Loucy (cell line): ENCODE measurements at regions not wholly inside any gene's neighbourhood (a gene's known extent, or its start where the extent isn't known, plus 50 kb on each side); places are given as distances from the start of the nearest gene placed in this dataset.

Experiments used
- H2AFZ ChIP-seq: fragments of 200-600 bp; sonication (generic); 2 replicates; pipeline ENCODE4 v1.6.0; 2016; ENCODE audit warnings: antibody characterized with exemption, mild to moderate bottlenecking, low read length, moderate library complexity
- H3F3A ChIP-seq: fragments of 200-600 bp; 2 replicates; pipeline ENCODE4 v1.6.0; 2016; ENCODE audit warnings: antibody characterized with exemption, low read depth, mild to moderate bottlenecking
- H3K27me3 ChIP-seq: fragments of 200-600 bp; sonication (generic); 2 replicates; pipeline ENCODE4 v1.6.1; 2014; ENCODE audit warnings: low read length, mild to moderate bottlenecking; ENCODE audit not compliant: insufficient read depth, poor library complexity, severe bottlenecking
- H3K36me3 ChIP-seq: fragments of 200-600 bp; sonication (generic); 2 replicates; pipeline ENCODE4 v1.6.1; 2016; ENCODE audit warnings: low read length; ENCODE audit not compliant: insufficient read depth
- H3K4me1 ChIP-seq: fragments of 200-600 bp; sonication (generic); 2 replicates; pipeline ENCODE4 v1.5.1; 2014; ENCODE audit warnings: low read length, mild to moderate bottlenecking; ENCODE audit not compliant: insufficient read depth, poor library complexity, severe bottlenecking
- H3K4me2 ChIP-seq: fragments of 200-600 bp; sonication (generic); 2 replicates; pipeline ENCODE4 v1.6.0; 2014; ENCODE audit warnings: antibody characterized with exemption, low read length, low read depth, mild to moderate bottlenecking; ENCODE audit not compliant: poor library complexity, severe bottlenecking
- H3K4me3 ChIP-seq: fragments of 200-600 bp; sonication (generic); 2 replicates; pipeline ENCODE4 v1.5.1; 2014; ENCODE audit warnings: low read length, mild to moderate bottlenecking, mixed read lengths; ENCODE audit not compliant: poor library complexity, severe bottlenecking
- H3K79me2 ChIP-seq: fragments of 200-600 bp; sonication (generic); 2 replicates; pipeline ENCODE4 v1.6.1; 2014; ENCODE audit warnings: low read length; ENCODE audit not compliant: insufficient read depth
- H3K9ac ChIP-seq: fragments of 200-600 bp; sonication (generic); 2 replicates; pipeline ENCODE4 v1.6.0; 2014; ENCODE audit warnings: mild to moderate bottlenecking, low read depth, low read length, moderate library complexity; ENCODE audit not compliant: poor library complexity, severe bottlenecking
- H3K9me2 ChIP-seq: fragments of 200-600 bp; sonication (generic); replicated peaks from 2 replicates; pipeline ENCODE4 v1.6.1; 2016; ENCODE audit warnings: low read depth, low read length, mixed read lengths
- H3K9me3 ChIP-seq: fragments of 200-600 bp; sonication (generic); 2 replicates; pipeline ENCODE4 v1.6.1; 2014; ENCODE audit warnings: mild to moderate bottlenecking, antibody characterized with exemption, low read length, low read depth; ENCODE audit not compliant: insufficient read depth
- H4K20me1 ChIP-seq: fragments of 200-600 bp; sonication (generic); 2 replicates; pipeline ENCODE4 v1.6.0; 2014; ENCODE audit warnings: antibody characterized with exemption, low read length, mild to moderate bottlenecking; ENCODE audit not compliant: insufficient read depth, poor library complexity, severe bottlenecking
- EZH2phosphoT487 ChIP-seq: fragments of 200-600 bp; IDR thresholded peaks from 2 replicates; pipeline ENCODE4 v1.6.1; 2018; ENCODE audit warnings: antibody characterized with exemption, mild to moderate bottlenecking, moderate library complexity, borderline replicate concordance
- TF ChIP-seq, protein P1 (sequence below): fragments of 200-600 bp; sonication (generic); conservative IDR thresholded peaks from 2 replicates; pipeline ENCODE4 v1.5.1; 2014; ENCODE audit warnings: mild to moderate bottlenecking, antibody characterized with exemption, low read length

DNA sequence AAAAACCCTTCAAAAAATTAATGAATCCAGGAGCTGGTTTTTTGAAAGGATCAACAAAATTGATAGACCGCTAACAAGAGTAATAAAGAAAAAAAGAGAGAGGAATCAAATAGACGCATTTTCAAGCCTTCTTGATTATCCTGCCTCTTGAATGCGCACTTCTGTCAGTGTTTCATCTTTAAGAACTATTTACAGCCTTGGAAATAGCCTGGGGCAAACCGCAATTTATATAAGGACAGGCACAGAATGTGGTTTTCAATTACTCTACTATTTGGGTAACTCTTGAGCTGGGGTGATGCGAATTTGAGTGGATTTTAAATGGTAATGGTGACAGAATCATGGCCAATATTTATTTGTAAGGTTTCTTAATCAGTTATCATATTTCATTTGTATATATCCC, 179.1 kb upstream of the OTX2 start:
- Histone ChIP-seq H4K20me1 (no peaks in the 10 kb centered on the region), H2AFZ (no peak overlapping the region), H3K4me2 (no peak overlapping the region), H3K27me3 (no peaks in the 10 kb centered on the region), H3K9ac (no peak overlapping the region), H3F3A (no peaks in the 10 kb centered on the region), H3K4me1 (no peaks in the 10 kb centered on the region), H3K36me3 (no peaks in the 10 kb centered on the region), H3K4me3 (no peak overlapping the region), H3K9me3 (0 out of 2 replicates have a peak, but pooled peaks cover 4% of the 10 kb centered on the region), H3K9me2 (no peaks in the 10 kb centered on the region), H3K79me2 (no peaks in the 10 kb centered on the region)
- TF ChIP-seq, protein P1, sequence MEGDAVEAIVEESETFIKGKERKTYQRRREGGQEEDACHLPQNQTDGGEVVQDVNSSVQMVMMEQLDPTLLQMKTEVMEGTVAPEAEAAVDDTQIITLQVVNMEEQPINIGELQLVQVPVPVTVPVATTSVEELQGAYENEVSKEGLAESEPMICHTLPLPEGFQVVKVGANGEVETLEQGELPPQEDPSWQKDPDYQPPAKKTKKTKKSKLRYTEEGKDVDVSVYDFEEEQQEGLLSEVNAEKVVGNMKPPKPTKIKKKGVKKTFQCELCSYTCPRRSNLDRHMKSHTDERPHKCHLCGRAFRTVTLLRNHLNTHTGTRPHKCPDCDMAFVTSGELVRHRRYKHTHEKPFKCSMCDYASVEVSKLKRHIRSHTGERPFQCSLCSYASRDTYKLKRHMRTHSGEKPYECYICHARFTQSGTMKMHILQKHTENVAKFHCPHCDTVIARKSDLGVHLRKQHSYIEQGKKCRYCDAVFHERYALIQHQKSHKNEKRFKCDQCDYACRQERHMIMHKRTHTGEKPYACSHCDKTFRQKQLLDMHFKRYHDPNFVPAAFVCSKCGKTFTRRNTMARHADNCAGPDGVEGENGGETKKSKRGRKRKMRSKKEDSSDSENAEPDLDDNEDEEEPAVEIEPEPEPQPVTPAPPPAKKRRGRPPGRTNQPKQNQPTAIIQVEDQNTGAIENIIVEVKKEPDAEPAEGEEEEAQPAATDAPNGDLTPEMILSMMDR: no peak
- no peak for TF ChIP-seq EZH2phosphoT487

DNA sequence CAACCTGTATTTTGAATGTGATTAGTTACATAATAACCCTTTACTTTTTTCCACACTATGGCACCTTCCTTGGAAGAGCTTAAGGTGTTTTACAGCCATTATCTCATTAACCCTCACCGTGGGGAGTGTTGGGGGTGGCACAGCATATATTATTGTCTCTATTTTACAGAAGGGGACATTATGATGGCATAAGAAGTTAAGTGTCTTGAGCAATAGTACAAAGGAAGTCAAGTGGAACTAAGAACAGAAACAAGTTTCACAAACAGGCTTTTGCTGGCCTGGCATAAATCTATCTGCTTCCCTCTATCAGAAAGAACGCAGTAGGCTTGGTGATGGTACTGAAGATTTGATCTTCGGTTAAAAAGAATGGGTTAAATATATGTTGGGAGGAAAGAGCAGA, 169.7 kb upstream of the OTX2 start:
- H3K9me2 ChIP-seq: no peaks in the 10 kb centered on the region; the same call in 1 of the 2 replicates
- no peaks in the 10 kb centered on the region for H3F3A ChIP-seq
- no peak overlapping the region for H3K4me3 ChIP-seq
- no peaks in the 10 kb centered on the region for H3K79me2 ChIP-seq
- H3K36me3 ChIP-seq: no peaks in the 10 kb centered on the region
- H3K4me1 ChIP-seq: no peaks in the 10 kb centered on the region
- H4K20me1 ChIP-seq: no peaks in the 10 kb centered on the region
- TF ChIP-seq, protein P1: no peak
- no peak for TF ChIP-seq EZH2phosphoT487
- H3K9ac ChIP-seq: no peak overlapping the region
- no peaks in the 10 kb centered on the region for H3K9me3 ChIP-seq
- H3K4me2 ChIP-seq: no peak overlapping the region
- H2AFZ ChIP-seq: no peak overlapping the region
- no peaks in the 10 kb centered on the region for H3K27me3 ChIP-seq

DNA sequence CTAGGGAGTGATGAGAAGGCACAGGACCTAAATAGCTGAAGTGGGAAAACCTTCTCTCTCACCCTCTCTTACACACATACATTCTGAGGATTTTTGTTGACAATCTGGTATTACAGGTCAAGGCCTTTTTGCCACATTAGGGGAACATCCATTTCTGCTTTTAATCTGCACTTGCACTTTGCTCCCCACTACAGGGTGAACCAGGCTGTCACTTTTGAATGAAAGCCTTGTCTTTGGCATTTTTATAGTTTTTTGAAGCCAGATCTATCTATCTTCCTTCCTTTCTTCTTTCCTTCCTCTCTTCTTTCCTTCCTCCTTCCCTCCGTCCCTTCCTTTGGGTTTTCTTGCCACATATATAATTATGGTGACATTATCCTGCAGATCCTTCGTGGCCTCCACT, 165.9 kb upstream of the OTX2 start:
- no peaks in the 10 kb centered on the region for H3F3A ChIP-seq
- no peak overlapping the region for H3K4me2 ChIP-seq
- H3K27me3 ChIP-seq: no peaks in the 10 kb centered on the region
- no peaks in the 10 kb centered on the region; the same call in 1 of the 2 replicates for H3K9me2 ChIP-seq
- no peak overlapping the region for H2AFZ ChIP-seq
- no peak overlapping the region for H3K9ac ChIP-seq
- no peak overlapping the region for H3K4me3 ChIP-seq
- H3K36me3 ChIP-seq: no peaks in the 10 kb centered on the region
- H3K79me2 ChIP-seq: no peaks in the 10 kb centered on the region
- TF ChIP-seq, protein P1: no peak
- no peak for TF ChIP-seq EZH2phosphoT487
- H3K4me1 ChIP-seq: no peaks in the 10 kb centered on the region
- H3K9me3 ChIP-seq: no peaks in the 10 kb centered on the region
- no peaks in the 10 kb centered on the region for H4K20me1 ChIP-seq
